ENCODE measurements at regions not wholly inside any gene's neighbourhood (a gene's known extent, or its start where the extent isn't known, plus 50 kb on each side); places are given as distances from the start of the nearest gene placed in this dataset.
A peak's percentile ranks its signal among the peaks of the same experiment; 100 is the strongest.
"Not testable (repeated sequence)": the region's sequence is repeated elsewhere in the genome, so short reads cannot be mapped to it uniquely, and the experiment has no call there.

- DNase-seq (ENCODE audit: low read depth in 2 of 2): no peak
Measured at GRCh38 chr14:71776471-71777360, 155.5 kb upstream of the RGS6 start.

GRCh38 chr14:71780075-71780474, 152.2 kb upstream of the RGS6 start:
- DNase-seq (ENCODE audit: low read depth in 2 of 2): no peak

GRCh38 chr14:71780822-71781221, 151.4 kb upstream of the RGS6 start:
- DNase-seq (ENCODE audit: low read depth in 2 of 2): no peak

- DNase-seq (ENCODE audit: low read depth in 2 of 2): no peak
Measured at GRCh38 chr14:71783088-71783487, 149.1 kb upstream of the RGS6 start.

GRCh38 chr14:71783786-71784185, 148.4 kb upstream of the RGS6 start:
- no peak for DNase-seq (ENCODE audit: low read depth in 2 of 2)

GRCh38 chr14:71789005-71789404, 143.2 kb upstream of the RGS6 start:
- DNase-seq (ENCODE audit: low read depth in 2 of 2): no peak

GRCh38 chr14:71799841-71800240, 132.4 kb upstream of the RGS6 start:
- no peak for DNase-seq (ENCODE audit: low read depth in 2 of 2)

GRCh38 chr14:71800878-71801277, 131.4 kb upstream of the RGS6 start:
- no peak for DNase-seq (ENCODE audit: low read depth in 2 of 2)

- no peak for DNase-seq (ENCODE audit: low read depth in 2 of 2)
Measured at GRCh38 chr14:71803539-71804260, 128.5 kb upstream of the RGS6 start.

- DNase-seq (ENCODE audit: low read depth in 2 of 2): no peak
Measured at GRCh38 chr14:71804992-71805391, 127.2 kb upstream of the RGS6 start.

- DNase-seq (ENCODE audit: low read depth in 2 of 2): not testable (repeated sequence)
Measured at GRCh38 chr14:71807049-71807448, 125.2 kb upstream of the RGS6 start.

GRCh38 chr14:71810800-71811199, 121.4 kb upstream of the RGS6 start:
- not testable (repeated sequence) for DNase-seq (ENCODE audit: low read depth in 2 of 2)

- no peak for DNase-seq (ENCODE audit: low read depth in 2 of 2)
Measured at GRCh38 chr14:71812693-71813092, 119.5 kb upstream of the RGS6 start.

GRCh38 chr14:71815110-71815509, 117.1 kb upstream of the RGS6 start:
- no peak for DNase-seq (ENCODE audit: low read depth in 2 of 2)

- DNase-seq (ENCODE audit: low read depth in 2 of 2): no peak
Measured at GRCh38 chr14:71824816-71825215, 107.4 kb upstream of the RGS6 start.

- no peak for DNase-seq (ENCODE audit: low read depth in 2 of 2)
Measured at GRCh38 chr14:71833476-71833875, 98.8 kb upstream of the RGS6 start.

- no peak for DNase-seq (ENCODE audit: low read depth in 2 of 2)
Measured at GRCh38 chr14:71834284-71835204, 97.7 kb upstream of the RGS6 start.

GRCh38 chr14:71852181-71852580, 80.0 kb upstream of the RGS6 start:
- no peak for DNase-seq (ENCODE audit: low read depth in 2 of 2)

- DNase-seq (ENCODE audit: low read depth in 2 of 2): peak in 1 of 2 donors; percentile 10
Measured at GRCh38 chr14:71855399-71856036, 76.7 kb upstream of the RGS6 start.

- no peak for DNase-seq (ENCODE audit: low read depth in 2 of 2)
Measured at GRCh38 chr14:71856199-71856919, 75.9 kb upstream of the RGS6 start.

GRCh38 chr14:71863049-71863448, 69.2 kb upstream of the RGS6 start:
- no peak for DNase-seq (ENCODE audit: low read depth in 2 of 2)

All from stimulated activated CD8-positive, alpha-beta memory T cell treated with anti-CD3 and anti-CD28 coated beads, Interleukin-15, amount 100 ng/mL, for 4 hours (primary cell).